ENCODE measurements at regions not wholly inside any gene's neighbourhood (a gene's known extent, or its start where the extent isn't known, plus 50 kb on each side); places are given as distances from the start of the nearest gene placed in this dataset.

GRCh38 chr11:100555931-100556330 lies 131.2 kb upstream of the ARHGAP42 start:
- TF ChIP-seq BHLHE40 (IDR thresholded peaks at IDR 0.05; ENCODE audit: low read length), result no peak
- no peak for TF ChIP-seq CTCF (CRISPR knock-in tag; IDR thresholded peaks at IDR 0.05)
- TF ChIP-seq TAF1 (CRISPR knock-in tag; IDR thresholded peaks at IDR 0.05), result no peak
- TF ChIP-seq TCF7L2 (IDR thresholded peaks at IDR 0.05; ENCODE audit: low read depth, low read length), result no peak
- TF ChIP-seq ZNF207 (IDR thresholded peaks at IDR 0.05; ENCODE audit: borderline replicate concordance), result no peak
- TF ChIP-seq ZNF780A (CRISPR knock-in tag; IDR thresholded peaks at IDR 0.05), result no peak
- TF ChIP-seq REST (IDR thresholded peaks at IDR 0.05; ENCODE audit: borderline replicate concordance in 1 of 2, low read depth in 1 of 2, low read length in 2 of 2), result no peak
- no peak for TF ChIP-seq NBN (conservative IDR thresholded peaks at IDR 0.05)
- no peak for TF ChIP-seq ZNF3 (CRISPR knock-in tag; IDR thresholded peaks at IDR 0.05)
- no peak for TF ChIP-seq CBX1 (IDR thresholded peaks at IDR 0.05; ENCODE audit: low read depth)
- no peak for TF ChIP-seq KDM1A (CRISPR knock-in tag; IDR thresholded peaks at IDR 0.05)
- no peak for TF ChIP-seq ZNF530 (CRISPR knock-in tag; IDR thresholded peaks at IDR 0.05; ENCODE audit: low read depth)
